GM10248 (cell line): ENCODE measurements at regions not wholly inside any gene's neighbourhood (a gene's known extent, or its start where the extent isn't known, plus 50 kb on each side); places are given as distances from the start of the nearest gene placed in this dataset.

Experiments
- CTCF ChIA-PET: fragments of 300-600 bp; sonication (Branson Sonifier 250); formaldehyde crosslinking; extraction: SDS; loops from one replicate; lab custom pipeline; 2021; ENCODE audit warnings: antibody characterized with exemption; lab: Yijun Ruan, JAX
- POLR2A ChIA-PET: fragments of 350-650 bp; sonication (Branson Sonifier 250); formaldehyde crosslinking; extraction: SDS; loops from one replicate; lab custom pipeline; 2020; ENCODE audit warnings: antibody characterized with exemption; lab: Yijun Ruan, JAX
- DNase-seq: peaks from one replicate; pipeline ENCODE4 v3.0.0; 2012; ENCODE audit errors: extremely low spot score
- TF ChIP-seq, protein P1 (sequence below): IDR thresholded peaks from 2 replicates; pipeline ENCODE4 v1.5.1; 2012; ENCODE audit warnings: mild to moderate bottlenecking, low read depth; ENCODE audit errors: extremely low read depth, missing control alignments, control extremely low read depth

- no peak for DNase-seq
- ChIA-PET CTCF (interaction anchor here (1.2 kb wide), 1 partner anchor 32 kb away, joined by 5 read pairs; no protein-coding TSS in a partner anchor), POLR2A (no interaction called here)
- TF ChIP-seq, protein P1, sequence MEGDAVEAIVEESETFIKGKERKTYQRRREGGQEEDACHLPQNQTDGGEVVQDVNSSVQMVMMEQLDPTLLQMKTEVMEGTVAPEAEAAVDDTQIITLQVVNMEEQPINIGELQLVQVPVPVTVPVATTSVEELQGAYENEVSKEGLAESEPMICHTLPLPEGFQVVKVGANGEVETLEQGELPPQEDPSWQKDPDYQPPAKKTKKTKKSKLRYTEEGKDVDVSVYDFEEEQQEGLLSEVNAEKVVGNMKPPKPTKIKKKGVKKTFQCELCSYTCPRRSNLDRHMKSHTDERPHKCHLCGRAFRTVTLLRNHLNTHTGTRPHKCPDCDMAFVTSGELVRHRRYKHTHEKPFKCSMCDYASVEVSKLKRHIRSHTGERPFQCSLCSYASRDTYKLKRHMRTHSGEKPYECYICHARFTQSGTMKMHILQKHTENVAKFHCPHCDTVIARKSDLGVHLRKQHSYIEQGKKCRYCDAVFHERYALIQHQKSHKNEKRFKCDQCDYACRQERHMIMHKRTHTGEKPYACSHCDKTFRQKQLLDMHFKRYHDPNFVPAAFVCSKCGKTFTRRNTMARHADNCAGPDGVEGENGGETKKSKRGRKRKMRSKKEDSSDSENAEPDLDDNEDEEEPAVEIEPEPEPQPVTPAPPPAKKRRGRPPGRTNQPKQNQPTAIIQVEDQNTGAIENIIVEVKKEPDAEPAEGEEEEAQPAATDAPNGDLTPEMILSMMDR = no peak
Measured at GRCh38 chr13:90898811-90899210, 448.7 kb upstream of the MIR17HG start.

- CTCF ChIA-PET = interaction anchor here (1.2 kb wide), 1 partner anchor 33 kb away, joined by 5 read pairs; no protein-coding TSS in a partner anchor
- no peak for DNase-seq
- POLR2A ChIA-PET = no interaction called here
- TF ChIP-seq, protein P1 = no peak
Measured at GRCh38 chr13:90899416-90899815, 448.1 kb upstream of the MIR17HG start.

DNA sequence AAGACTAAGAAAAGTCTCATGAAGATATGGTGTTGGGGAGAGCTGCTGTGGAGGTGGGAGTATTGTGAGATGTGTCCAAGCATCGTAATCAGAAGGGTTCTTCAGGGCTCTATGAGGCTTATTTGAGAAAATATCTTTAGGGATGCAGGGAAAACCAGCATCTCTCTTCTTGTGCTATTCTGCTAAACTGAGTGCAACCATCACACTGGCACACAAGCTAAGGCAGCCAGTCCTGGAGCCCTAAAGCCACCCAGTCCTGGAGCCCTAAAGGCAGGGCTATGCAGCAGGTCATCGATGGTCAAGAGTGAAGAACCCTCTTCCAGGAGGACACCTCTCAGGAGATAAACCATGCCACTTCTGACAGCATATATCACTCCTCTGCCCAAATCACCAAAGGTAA lies 445.2 kb upstream of the MIR17HG start:
- CTCF ChIA-PET = interaction anchor here (1.2 to 1.6 kb wide), 2 partner anchors 9 to 28 kb away, joined by 4 to 6 read pairs; no protein-coding TSS in a partner anchor
- no peak for DNase-seq
- TF ChIP-seq, protein P1 = no peak
- POLR2A ChIA-PET = no interaction called here

- TF ChIP-seq, protein P1 = no peak
- CTCF ChIA-PET = no interaction called here
- no peak for DNase-seq
- POLR2A ChIA-PET = no interaction called here
Measured at GRCh38 chr13:90906554-90906953, 440.9 kb upstream of the MIR17HG start.

DNA sequence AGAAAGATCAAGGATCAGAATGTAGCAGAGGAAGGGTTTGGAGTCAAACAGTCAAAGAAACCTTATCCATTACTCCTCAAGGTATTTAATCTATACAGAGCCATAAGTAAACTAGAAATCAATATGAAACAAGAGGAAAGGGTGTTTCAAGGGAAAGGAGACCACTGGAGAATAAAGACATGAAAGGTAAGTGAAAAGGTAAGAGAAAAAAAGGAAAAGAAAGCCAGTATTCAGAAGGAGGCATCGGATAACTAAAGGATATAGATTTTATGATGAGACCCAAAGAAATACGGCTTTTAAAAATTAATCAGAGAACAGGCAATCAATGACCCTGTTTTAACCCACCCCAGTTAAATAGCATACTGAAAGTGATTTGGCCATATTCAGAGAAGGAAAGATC lies 438.7 kb upstream of the MIR17HG start:
- TF ChIP-seq, protein P1 = no peak
- DNase-seq = no peak
- CTCF ChIA-PET = no interaction called here
- POLR2A ChIA-PET = no interaction called here

GRCh38 chr13:90910018-90910639 lies 437.4 kb upstream of the MIR17HG start:
- no peak for DNase-seq
- TF ChIP-seq, protein P1 = no peak
- CTCF ChIA-PET = no interaction called here
- POLR2A ChIA-PET = no interaction called here
